K562 (cell line): ENCODE measurements at regions not wholly inside any gene's neighbourhood (a gene's known extent, or its start where the extent isn't known, plus 50 kb on each side); places are given as distances from the start of the nearest gene placed in this dataset.

Source experiments
- HSF4 ChIP-seq: fragments of 250-450 bp; sonication (Bioruptor Pico); IDR thresholded peaks from 2 replicates; pipeline ENCODE4 v2.1.2; 2022; ENCODE audit warnings: mild to moderate bottlenecking, moderate library complexity, borderline replicate concordance
- NEUROD1 ChIP-seq: fragments of 150-350 bp; IDR thresholded peaks from 2 replicates; pipeline ENCODE4 v1.6.1; 2014; ENCODE audit warnings: borderline replicate concordance, low read length, low read depth; ENCODE audit not compliant: partially characterized antibody
- RBM17 ChIP-seq: fragments of 200-400 bp; formaldehyde crosslinking; IDR thresholded peaks from 2 replicates; pipeline ENCODE4 v1.6.1; 2017; ENCODE audit warnings: low read depth, mild to moderate bottlenecking, low read length, borderline replicate concordance
- SAFB ChIP-seq: fragments of 200-400 bp; formaldehyde crosslinking; IDR thresholded peaks from 2 replicates; pipeline ENCODE4 v1.6.1; 2017; ENCODE audit warnings: low read depth, low read length, borderline replicate concordance
- ZFX ChIP-seq: sonication (generic); formaldehyde crosslinking; IDR thresholded peaks from 2 replicates; pipeline ENCODE4 v1.8.0; 2022; ENCODE audit warnings: mild to moderate bottlenecking, missing genetic modification reagents, moderate library complexity
- ZNF518B ChIP-seq: fragments of 250-450 bp; sonication (Bioruptor Pico); IDR thresholded peaks from 2 replicates; pipeline ENCODE4 v1.5.0; 2021; ENCODE audit warnings: mild to moderate bottlenecking, moderate library complexity
- ZNF766 ChIP-seq: fragments of 200-800 bp; sonication (Bioruptor generic); conservative IDR thresholded peaks from 2 replicates; pipeline ENCODE4 v1.6.1; 2016; ENCODE audit warnings: missing genetic modification characterization, missing compliant biosample characterization
- TF ChIP-seq, protein P1 (sequence below): fragments of 250-450 bp; sonication (Bioruptor Pico); IDR thresholded peaks from 2 replicates; pipeline ENCODE4 v1.4.0; 2020; ENCODE audit warnings: mild to moderate bottlenecking, moderate library complexity, borderline replicate concordance
- TF ChIP-seq, protein P2 (sequence below): sonication (generic); formaldehyde crosslinking; IDR thresholded peaks from 2 replicates; pipeline ENCODE4 v1.8.0; 2022; ENCODE audit warnings: missing genetic modification reagents, mild to moderate bottlenecking, borderline replicate concordance

GRCh38 chr1:224811564-224811963 is 117.9 kb upstream of the DNAH14 start (continued):
- TF ChIP-seq ZNF518B (no peak), HSF4 (CRISPR knock-in tag) (no peak), NEUROD1 (no peak), ZNF766 (no peak), ZFX (CRISPR knock-in tag) (no peak), SAFB (no peak), RBM17 (no peak)
- TF ChIP-seq, protein P1, sequence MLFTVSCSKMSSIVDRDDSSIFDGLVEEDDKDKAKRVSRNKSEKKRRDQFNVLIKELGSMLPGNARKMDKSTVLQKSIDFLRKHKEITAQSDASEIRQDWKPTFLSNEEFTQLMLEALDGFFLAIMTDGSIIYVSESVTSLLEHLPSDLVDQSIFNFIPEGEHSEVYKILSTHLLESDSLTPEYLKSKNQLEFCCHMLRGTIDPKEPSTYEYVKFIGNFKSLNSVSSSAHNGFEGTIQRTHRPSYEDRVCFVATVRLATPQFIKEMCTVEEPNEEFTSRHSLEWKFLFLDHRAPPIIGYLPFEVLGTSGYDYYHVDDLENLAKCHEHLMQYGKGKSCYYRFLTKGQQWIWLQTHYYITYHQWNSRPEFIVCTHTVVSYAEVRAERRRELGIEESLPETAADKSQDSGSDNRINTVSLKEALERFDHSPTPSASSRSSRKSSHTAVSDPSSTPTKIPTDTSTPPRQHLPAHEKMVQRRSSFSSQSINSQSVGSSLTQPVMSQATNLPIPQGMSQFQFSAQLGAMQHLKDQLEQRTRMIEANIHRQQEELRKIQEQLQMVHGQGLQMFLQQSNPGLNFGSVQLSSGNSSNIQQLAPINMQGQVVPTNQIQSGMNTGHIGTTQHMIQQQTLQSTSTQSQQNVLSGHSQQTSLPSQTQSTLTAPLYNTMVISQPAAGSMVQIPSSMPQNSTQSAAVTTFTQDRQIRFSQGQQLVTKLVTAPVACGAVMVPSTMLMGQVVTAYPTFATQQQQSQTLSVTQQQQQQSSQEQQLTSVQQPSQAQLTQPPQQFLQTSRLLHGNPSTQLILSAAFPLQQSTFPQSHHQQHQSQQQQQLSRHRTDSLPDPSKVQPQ, result no peak
- TF ChIP-seq, protein P2, sequence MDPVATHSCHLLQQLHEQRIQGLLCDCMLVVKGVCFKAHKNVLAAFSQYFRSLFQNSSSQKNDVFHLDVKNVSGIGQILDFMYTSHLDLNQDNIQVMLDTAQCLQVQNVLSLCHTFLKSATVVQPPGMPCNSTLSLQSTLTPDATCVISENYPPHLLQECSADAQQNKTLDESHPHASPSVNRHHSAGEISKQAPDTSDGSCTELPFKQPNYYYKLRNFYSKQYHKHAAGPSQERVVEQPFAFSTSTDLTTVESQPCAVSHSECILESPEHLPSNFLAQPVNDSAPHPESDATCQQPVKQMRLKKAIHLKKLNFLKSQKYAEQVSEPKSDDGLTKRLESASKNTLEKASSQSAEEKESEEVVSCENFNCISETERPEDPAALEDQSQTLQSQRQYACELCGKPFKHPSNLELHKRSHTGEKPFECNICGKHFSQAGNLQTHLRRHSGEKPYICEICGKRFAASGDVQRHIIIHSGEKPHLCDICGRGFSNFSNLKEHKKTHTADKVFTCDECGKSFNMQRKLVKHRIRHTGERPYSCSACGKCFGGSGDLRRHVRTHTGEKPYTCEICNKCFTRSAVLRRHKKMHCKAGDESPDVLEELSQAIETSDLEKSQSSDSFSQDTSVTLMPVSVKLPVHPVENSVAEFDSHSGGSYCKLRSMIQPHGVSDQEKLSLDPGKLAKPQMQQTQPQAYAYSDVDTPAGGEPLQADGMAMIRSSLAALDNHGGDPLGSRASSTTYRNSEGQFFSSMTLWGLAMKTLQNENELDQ, result no peak
